HG02885 (cell line): ENCODE measurements at regions not wholly inside any gene's neighbourhood (a gene's known extent, or its start where the extent isn't known, plus 50 kb on each side); places are given as distances from the start of the nearest gene placed in this dataset.
A peak's percentile ranks its signal among the peaks of the same experiment; 100 is the strongest.

Experiments
- ATAC-seq: cut with Tn5 transposase; IDR thresholded peaks from one replicate; pipeline ENCODE4 v1.9.1; 2021; ENCODE audit warnings: mild to moderate bottlenecking; ENCODE audit not compliant: unreplicated experiment, poor library complexity

DNA sequence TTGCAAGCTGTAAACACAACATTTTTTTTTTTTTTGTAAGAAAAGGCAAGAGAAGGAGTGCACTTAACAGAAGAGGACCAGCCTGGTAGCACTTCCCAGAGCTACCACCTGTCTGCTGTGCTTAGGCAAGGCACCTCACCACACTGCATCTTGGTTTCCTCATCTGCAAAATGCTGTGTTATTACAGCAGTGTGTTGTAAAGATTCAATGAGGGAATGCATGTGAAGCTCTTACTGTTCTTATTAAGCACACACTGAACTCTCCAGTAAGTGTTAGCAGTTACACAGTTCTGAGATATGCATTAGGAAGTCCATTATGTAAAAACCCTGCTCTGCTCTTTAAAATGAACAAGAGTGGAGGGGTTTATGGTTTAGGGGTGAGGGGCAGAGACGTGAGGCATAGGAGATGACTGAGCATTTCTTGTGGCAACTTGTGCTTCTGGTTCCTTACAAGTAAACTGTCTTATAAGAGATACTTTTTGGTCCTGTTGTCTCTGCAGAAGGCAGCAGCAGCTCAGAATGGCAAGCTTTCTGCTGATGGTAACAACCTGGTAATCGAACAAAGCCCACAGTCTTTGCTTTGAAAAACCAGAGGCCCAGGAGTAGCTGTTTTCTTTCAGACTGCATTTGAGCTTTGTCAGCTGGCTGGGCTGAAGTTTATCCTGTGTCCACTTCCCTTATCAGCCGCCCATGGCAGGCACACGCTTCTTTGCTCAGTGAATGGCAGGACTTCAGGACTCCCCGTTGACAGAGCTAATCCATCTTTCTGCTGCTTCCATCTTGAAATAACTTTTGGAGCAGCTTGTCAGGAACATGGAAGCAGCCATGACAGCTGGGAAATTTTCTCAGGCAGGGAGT, 98.8 kb upstream of the BMPER start:
- ATAC-seq: no peak

- ATAC-seq: no peak
Measured at GRCh38 chr7:33807155-33807530, 98.2 kb upstream of the BMPER start.

DNA sequence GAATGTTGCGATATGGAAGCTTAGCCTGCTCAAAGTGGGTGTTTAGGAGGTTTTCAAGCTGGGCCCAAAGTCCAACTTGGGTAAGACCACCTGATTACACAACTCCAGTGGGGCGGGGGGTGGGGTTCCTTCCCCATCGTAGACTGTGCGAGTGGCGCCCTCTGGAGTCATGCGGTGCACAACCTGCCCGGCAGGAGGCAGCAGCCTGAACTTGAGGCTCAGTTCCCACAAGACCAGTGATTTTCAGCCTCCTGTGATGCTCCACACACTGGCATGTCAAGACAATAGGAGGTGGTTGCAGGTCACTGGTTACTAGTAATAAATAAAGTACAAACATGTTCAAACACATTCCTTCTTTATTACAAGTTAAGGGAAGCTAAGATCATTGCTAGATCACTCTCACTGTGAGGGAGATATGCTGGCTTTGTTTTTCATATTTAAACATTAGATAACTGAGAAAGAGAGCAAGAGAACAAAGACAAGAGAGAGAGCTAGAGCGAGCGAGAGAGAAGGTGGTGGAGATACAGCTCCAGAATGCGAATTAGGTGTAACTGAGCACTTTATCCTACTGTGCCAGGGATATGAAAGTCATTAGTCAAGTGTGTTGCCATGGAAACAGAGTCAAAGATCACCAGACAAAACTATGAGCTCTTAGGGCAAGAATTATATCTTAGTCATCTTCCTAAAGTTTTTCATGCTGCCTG, 97.4 kb upstream of the BMPER start:
- ATAC-seq: peak; percentile 69

DNA sequence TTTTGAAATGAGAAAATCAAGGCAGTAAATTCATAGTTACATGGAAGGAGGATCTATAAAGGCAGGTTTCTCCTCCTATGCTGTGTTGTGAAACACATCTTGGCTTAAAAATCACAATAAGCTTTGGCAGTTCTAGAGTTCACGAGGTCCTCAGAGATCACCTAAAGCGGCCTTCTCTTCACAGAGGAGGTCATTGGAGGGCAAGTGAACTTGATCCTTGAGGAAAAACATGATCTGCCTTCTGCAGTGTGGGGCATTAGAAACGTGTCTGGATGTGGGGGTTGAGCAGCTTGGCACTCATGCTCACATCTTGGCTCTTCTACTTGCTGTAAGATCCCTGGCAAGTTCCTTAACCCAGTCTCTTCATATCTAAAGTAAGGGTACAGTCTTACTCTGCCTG, 96.1 kb upstream of the BMPER start:
- no peak for ATAC-seq

GRCh38 chr7:33810356-33810755, 95.0 kb upstream of the BMPER start:
- no peak for ATAC-seq

DNA sequence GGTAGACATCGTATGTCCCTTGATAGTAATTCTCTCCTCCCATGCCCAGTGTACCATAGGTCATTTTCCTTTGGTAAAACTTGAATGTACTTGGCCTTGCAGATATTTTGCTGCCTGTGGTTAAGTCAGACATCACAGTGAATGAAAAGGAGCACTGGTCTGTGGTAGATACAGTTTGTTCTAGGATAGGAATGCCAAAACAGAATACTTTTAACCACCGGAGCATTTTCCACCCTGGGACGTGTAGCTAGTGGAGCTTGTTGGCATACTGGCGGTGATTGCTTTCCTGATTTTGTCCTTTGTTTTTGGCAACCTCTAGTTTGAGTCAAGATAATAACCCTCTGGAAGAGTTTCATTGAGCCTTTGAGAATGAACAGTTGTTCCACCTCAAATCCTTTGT, 92.0 kb upstream of the BMPER start:
- no peak for ATAC-seq

DNA sequence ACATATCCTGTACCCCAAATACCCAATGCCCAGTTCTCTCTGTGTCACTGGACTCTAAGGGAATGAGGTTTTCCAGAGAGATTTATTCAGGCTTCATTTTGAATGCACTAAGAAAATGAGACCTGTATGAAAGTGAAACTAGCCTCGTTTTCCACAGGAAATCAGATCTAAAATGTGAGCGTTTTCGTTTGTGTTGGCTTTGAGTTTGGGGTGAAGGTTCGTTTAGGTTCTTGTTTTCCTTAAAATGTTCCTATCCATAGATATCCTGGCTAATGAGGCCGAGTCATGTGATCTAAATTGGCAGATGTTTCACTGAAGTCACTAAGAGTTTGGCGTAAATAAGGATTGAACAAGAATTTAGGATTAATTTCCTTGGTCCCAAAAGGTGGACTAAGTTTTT, 90.9 kb upstream of the BMPER start:
- no peak for ATAC-seq

GRCh38 chr7:33814936-33815335, 90.4 kb upstream of the BMPER start:
- ATAC-seq: no peak

DNA sequence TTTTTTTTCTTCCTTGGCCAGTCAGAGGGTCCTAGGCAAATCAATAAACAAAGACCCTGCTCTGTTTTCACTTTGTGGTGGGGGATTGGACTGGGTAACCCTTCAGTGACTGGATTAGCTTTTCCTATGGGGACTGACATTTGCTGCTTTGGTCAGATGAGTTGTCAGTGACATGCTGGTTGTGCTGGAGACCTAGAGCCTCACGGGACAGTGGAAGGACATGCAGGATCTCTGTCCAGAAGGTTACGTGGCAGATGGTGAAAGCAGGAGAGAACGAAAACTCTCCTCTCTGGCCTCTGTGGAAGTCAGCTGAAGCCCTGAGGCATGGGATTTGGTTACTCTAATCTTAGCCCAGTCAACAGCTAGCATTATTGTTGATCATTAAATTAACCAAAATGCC, 90.0 kb upstream of the BMPER start:
- no peak for ATAC-seq

DNA sequence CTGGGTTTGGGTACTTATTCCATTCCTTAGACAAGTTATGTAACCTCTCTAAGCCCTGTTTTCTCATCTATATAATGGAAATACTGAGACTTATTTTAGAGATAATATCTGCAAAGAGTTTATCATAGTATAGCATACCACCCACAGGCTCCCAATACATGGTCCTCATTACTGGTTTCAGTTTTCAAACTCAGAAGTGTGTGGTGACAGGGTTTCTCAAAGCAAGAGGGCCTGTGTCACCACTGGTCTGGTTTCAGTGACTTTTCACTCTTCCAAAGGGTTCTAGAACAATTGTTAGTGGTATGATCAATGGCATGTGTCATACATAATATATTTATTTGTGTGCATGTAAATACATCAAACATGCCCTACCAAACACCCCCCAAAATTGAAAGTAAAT, 89.2 kb upstream of the BMPER start:
- no peak for ATAC-seq

DNA sequence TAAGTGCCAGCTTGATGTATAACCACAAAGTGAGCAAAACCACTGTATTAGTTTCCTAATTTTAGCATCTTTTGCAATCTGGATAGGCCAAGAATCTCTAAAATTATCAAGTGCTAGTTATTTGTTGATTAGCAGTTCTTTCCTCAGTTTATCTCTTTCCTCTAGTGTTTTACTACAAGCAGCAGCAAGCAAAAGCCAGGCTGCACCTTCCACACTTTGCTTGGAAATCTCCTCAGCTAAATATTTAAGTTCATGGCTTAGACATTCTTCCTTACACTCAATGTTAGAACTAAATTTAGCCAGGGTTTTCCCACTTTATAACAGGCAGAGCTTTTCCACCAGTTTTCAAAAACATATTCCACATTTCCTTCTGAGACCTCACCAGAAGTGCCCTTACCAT, 85.7 kb upstream of the BMPER start:
- no peak for ATAC-seq

GRCh38 chr7:33820206-33820605, 85.1 kb upstream of the BMPER start:
- no peak for ATAC-seq

DNA sequence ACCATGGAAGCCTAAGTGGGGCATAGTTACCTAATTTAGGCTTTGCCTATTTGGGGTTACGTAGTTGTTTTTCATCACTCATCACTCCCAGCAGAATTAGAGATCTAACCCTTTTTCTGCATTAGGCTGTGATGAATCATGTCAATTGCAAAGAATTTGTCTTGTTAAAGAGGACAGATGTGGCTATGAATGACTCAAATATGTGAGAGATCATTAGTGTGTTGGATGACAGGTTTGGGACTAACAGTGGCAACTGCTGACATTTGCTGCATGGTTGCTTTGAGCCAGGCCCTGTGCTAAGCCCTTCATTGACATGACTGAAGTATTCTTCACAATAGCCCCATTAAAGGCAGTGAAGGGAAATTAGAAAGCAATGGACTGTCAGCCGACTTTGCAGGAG, 83.4 kb upstream of the BMPER start:
- ATAC-seq: no peak

DNA sequence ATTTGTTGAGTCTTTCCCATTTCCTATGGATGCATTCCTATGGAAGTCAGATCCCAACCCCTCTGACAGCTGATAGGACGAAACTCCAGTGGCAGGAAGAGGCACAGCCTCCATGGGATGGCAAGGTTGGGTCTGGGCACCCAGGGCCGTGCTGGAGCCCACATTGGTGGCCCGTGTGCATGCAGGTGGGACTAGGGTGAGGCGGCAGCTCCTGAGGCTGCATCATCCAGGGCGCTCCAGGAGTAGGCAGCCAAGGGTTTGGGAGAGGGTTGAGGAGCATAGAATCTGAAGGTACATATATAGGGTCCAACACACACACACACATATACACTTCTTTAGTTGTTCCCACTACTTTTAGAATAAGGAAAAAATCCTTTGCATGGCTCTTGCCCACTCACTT, 81.4 kb upstream of the BMPER start:
- ATAC-seq: no peak

DNA sequence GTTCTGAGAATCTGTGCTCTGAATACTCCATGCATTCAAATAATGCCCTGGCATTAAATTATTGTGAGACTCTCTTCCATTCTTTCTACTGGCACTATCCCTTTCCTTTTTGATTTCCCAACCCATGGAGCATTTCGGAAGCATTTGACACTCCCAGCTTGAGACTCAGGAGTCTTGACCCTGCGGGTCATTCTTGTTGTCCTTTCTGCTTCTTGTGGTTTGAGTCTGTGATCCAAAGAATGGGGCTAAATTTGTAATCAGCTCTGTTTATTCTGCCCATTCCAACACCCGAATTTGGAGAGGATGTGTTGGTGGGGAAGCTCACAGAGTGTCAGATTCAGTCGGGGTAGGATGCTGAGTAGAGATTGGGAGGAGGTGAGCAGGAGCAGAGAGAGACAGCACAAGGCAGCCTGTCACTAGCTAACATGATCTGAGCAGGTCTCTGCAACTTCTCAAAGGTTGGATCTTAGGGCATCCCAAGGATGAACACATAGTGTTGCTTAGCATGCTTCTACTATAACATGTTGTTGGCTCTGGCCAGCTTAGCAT, 80.4 kb upstream of the BMPER start:
- no peak for ATAC-seq

DNA sequence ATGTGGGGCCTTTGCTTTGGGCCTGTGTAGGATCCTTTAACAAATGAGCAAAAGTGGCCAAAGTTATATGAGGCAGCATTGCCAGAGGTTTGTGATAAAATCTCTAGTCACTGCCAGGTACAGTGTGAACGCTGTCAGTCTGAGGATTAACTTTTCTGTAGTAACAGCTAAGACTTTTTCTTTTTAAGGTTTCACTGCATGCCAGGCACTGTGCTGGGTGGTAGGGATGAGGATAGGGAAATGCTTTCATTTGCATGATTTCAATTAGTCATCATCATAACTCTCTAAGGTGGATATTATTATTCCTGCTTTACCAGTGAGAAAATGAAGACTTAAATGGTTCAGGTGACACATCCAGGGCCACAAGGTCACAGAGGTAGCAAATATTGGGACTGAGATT, 79.7 kb upstream of the BMPER start:
- ATAC-seq: no peak

DNA sequence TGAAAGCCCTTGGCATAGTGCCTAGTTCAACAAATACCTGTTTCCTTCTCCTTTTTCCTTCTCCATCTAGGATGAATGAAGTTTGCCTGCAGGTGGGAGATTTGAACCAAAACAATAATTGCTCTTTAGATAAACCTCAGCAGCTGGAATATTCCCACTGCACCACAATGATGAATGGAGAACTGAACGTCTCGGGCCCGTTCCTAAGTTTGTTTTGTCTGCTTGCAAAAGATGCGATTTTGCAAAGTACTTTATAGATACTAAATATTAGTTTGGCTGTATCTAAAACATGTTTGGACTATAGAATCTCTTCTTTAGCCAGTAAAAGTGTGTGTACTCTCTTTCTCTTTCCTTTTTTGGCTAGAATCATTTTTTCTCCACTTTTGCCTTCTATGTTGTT, 75.8 kb upstream of the BMPER start:
- ATAC-seq: no peak

DNA sequence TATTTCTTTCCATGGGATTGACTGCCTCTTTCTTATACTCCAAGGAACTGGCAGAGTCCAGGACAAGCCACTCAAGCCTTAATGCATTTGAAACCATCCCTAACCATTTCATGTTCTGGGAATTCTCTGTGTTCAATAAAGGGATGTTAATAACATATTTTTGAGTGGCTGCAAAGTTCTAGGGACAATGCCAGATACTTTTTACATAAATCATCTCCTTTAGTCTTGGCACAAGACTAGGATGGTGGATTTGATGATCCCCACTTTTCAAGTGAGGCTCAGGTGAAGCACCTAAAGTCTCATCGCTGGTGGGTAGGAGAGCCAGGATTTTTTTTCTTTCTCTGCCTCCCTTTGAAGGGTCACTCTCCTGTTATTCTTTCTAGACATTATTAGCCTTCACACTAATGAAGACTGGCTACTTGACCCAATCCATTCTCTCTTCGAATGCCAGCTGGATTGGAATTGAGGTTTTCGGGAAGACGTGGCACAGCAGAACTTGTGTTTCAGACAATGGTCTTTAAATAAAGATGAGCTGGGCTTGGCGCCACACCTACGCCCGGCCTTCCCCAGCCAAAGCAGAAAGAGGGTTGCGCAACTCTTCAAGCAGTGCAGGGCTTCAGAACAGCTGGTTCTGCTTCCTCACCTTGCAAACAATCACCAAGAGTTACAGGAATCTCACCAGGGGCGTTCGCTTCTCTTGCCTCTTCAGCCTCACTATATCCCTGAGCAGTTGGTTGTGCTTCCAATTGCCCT, 73.8 kb upstream of the BMPER start:
- ATAC-seq: no peak

DNA sequence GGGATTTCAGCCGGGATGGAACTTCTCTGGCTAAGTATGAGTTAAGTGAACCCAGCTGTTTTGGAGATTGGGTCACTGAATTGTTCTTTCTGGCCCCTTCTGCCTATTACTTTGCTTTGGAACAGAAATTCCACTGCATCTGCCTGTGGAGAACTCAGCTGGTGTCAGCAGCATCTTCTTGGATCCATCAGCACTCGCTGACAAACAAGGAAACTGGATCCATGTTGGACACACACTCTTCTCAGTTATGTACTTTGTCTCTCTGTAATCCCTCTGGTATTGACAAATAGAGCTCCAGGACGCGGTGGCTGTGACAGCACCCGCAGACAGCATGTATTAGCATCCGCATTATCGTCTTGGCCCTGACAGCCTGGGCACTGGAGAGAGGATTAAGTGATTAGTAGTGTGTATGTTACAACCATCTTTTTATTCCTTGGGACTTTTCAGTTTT, 73.0 kb upstream of the BMPER start:
- ATAC-seq: no peak

DNA sequence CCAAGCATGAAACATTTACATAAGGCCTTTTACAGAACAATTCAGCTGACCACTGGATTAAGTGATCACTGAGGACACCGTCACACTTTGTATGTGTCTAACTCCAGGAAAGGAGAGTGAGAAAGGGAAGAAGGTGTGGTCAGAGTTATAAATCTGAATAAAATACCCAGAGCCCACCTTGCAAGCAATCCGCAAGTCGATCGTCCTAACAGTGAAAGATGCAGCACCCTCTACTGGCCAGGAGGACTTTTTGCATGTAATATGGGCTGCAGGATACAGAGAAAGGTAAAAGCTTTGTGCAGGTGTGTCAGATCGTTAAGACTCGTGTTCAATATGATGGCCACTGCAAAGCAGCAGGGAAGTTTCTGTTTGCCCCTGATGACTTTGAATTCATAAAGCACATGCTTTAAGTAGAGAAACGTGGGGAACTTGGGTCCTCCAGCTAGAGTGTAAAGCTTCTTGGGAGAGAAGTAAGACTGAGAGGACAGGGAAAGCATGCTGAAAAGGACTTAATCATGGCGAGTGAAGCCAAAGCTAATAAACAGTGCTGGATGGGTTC, 68.5 kb upstream of the BMPER start:
- no peak for ATAC-seq
